Panc1 (cell line): ENCODE measurements at regions not wholly inside any gene's neighbourhood (a gene's known extent, or its start where the extent isn't known, plus 50 kb on each side); places are given as distances from the start of the nearest gene placed in this dataset.

Experiments used
- ATAC-seq: fragments of 200-7000 bp; cut with Tn5 transposase; 2 replicates; pipeline ENCODE4 v1.9.1; 2020; ENCODE audit warnings: mild to moderate bottlenecking, moderate library complexity
- BruUV-seq: library from RNA; stranded (reverse); fragments of 400-500 nt; replicated peaks from 2 replicates; lab custom pipeline; 2021; lab: Mats Ljungman, UMichigan
- CTCF ChIA-PET: fragments of 300-600 bp; sonication (Branson Sonifier 250); formaldehyde crosslinking; loops from one replicate; lab custom pipeline; 2022; ENCODE audit warnings: antibody characterized with exemption; lab: Charles Lee
- POLR2A ChIA-PET: fragments of 300-600 bp; sonication (Branson Sonifier 250); formaldehyde crosslinking; loops from one replicate; lab custom pipeline; 2022; ENCODE audit warnings: antibody characterized with exemption; lab: Charles Lee
- DNase-seq: peaks from one replicate; pipeline ENCODE4 v3.0.0-alpha.2; 2010; ENCODE audit warnings: low read depth, low spot score
- H3K27ac ChIP-seq: 2 replicates; pipeline ENCODE4 v1.5.1; 2011; ENCODE audit warnings: mild to moderate bottlenecking, low read length, inconsistent platforms
- H3K27me3 ChIP-seq: fragments of 200-500 bp; sonication (Bioruptor generic); 2 replicates; pipeline ENCODE4 v1.6.0; 2014; ENCODE audit warnings: low read length, inconsistent platforms; ENCODE audit not compliant: control insufficient read depth, insufficient read depth
- H3K36me3 ChIP-seq: fragments of 200-500 bp; sonication (Bioruptor generic); 2 replicates; pipeline ENCODE4 v1.5.1; 2014; ENCODE audit warnings: inconsistent platforms, mild to moderate bottlenecking, low read length, moderate library complexity; ENCODE audit not compliant: control insufficient read depth, insufficient read depth
- H3K4me1 ChIP-seq: 2 replicates; pipeline ENCODE4 v1.5.1; 2011; ENCODE audit warnings: inconsistent platforms, mild to moderate bottlenecking, low read length, moderate library complexity; ENCODE audit not compliant: control insufficient read depth, insufficient read depth
- H3K4me3 ChIP-seq, 2 experiments: 2 replicates each; pipeline ENCODE4 v1.5.1; 2011 to 2012; ENCODE audit warnings: low read depth in 2 of 2, low read length in 2 of 2, mild to moderate bottlenecking in 2 of 2, inconsistent platforms in 1 of 2, moderate library complexity in 1 of 2
- H3K9me3 ChIP-seq: fragments of 200-500 bp; sonication (Bioruptor generic); 2 replicates; pipeline ENCODE4 v1.5.1; 2014; ENCODE audit warnings: low read depth, mild to moderate bottlenecking, inconsistent platforms, low read length, moderate library complexity; ENCODE audit not compliant: control insufficient read depth, insufficient read depth
- CTCF ChIP-seq: fragments of 450-650 bp; IDR thresholded peaks from 2 replicates; pipeline ENCODE4 v1.5.1; 2017; ENCODE audit warnings: mild to moderate bottlenecking
- POLR2AphosphoS5 ChIP-seq: IDR thresholded peaks from 2 replicates; pipeline ENCODE4 v1.6.1; 2012; ENCODE audit warnings: mild to moderate bottlenecking, low read depth, low read length, moderate library complexity
- REST ChIP-seq, 2 experiments: IDR thresholded peaks; 2 replicates each; pipeline ENCODE4 v1.6.1; 2011 to 2012; ENCODE audit warnings: low read depth in 2 of 2, control low read depth in 1 of 2, low read length in 1 of 2, mild to moderate bottlenecking in 1 of 2, moderate library complexity in 1 of 2; ENCODE audit not compliant: insufficient read depth in 1 of 2
- SIN3A ChIP-seq: IDR thresholded peaks from 2 replicates; pipeline ENCODE4 v1.6.1; 2012; ENCODE audit warnings: low read depth, mild to moderate bottlenecking, low read length, moderate library complexity, borderline replicate concordance; ENCODE audit not compliant: insufficient read depth
- TCF7L2 ChIP-seq: IDR thresholded peaks from 2 replicates; pipeline ENCODE4 v1.6.1; 2011; ENCODE audit warnings: mild to moderate bottlenecking, low read depth, low read length, inconsistent platforms
- in situ Hi-C: cut with HindIII; loops from 2 replicates; pipeline ENCODE4 v1.10.0; 2016; ENCODE audit warnings: low sequenced_read_pairs, low pct_unique_long_range_greater_than_20kb
- intact Hi-C: fragments of 100-400 bp; cut with micrococcal nuclease; formaldehyde crosslinking; loops from one replicate; pipeline ENCODE4 v1.10.0; 2022; ENCODE audit not compliant: unreplicated experiment

GRCh38 chr1:238950784-238951183, 435.6 kb upstream of the CHRM3 start:
- Histone ChIP-seq H3K36me3 (no peaks in the 10 kb centered on the region), H3K4me3 (no peak overlapping the region; a peak in 1 of 4 replicates), H3K27ac (no peak overlapping the region), H3K27me3 (no peaks in the 10 kb centered on the region), H3K4me1 (no peaks in the 10 kb centered on the region), H3K9me3 (no peaks in the 10 kb centered on the region)
- POLR2A ChIA-PET: no interaction called here
- BruUV-seq: no TSS peak
- no peak for ATAC-seq
- in situ Hi-C loops: no loop called here
- CTCF ChIA-PET: no interaction called here
- no peak for DNase-seq
- TF ChIP-seq TCF7L2 (no peak), CTCF (no peak), SIN3A (no peak), POLR2AphosphoS5 (no peak), REST (IDR thresholded peaks at IDR 0.05; ENCODE audit: insufficient read depth in 1 of 2, low read depth in 2 of 2, low read length in 1 of 2) (no peak)
- intact Hi-C loops: loop anchor here (5.0 kb wide), 1 partner anchor 698 kb away; no protein-coding TSS in a partner anchor

GRCh38 chr1:238950017-238950416, 436.4 kb upstream of the CHRM3 start:
- intact Hi-C loops: loop anchor here (5.0 kb wide), 1 partner anchor 698 kb away; no protein-coding TSS in a partner anchor
- ATAC-seq: no peak

More at GRCh38 chr1:238950017-238950416, 436.4 kb upstream of the CHRM3 start:
- BruUV-seq: no TSS peak
- DNase-seq: no peak
- ChIA-PET CTCF (no interaction called here), POLR2A (no interaction called here)
- no peak for TF ChIP-seq REST (IDR thresholded peaks at IDR 0.05; ENCODE audit: insufficient read depth in 1 of 2, low read depth in 2 of 2, low read length in 1 of 2)
- no peak for TF ChIP-seq TCF7L2
- TF ChIP-seq CTCF: no peak
- TF ChIP-seq POLR2AphosphoS5: no peak
- no peak for TF ChIP-seq SIN3A
- Histone ChIP-seq H3K4me1 (no peaks in the 10 kb centered on the region), H3K36me3 (no peaks in the 10 kb centered on the region), H3K4me3 (no peak overlapping the region), H3K9me3 (no peaks in the 10 kb centered on the region), H3K27me3 (no peaks in the 10 kb centered on the region), H3K27ac (no peak overlapping the region)
- in situ Hi-C loops: no loop called here
